Spleen (tissue), 11 donors: ENCODE measurements at regions not wholly inside any gene's neighbourhood (a gene's known extent, or its start where the extent isn't known, plus 50 kb on each side); places are given as distances from the start of the nearest gene placed in this dataset.

Experiments
- DNase-seq: peaks from one replicate; pipeline ENCODE4 v3.0.0-alpha.2; 2020
- H3K27ac ChIP-seq, 8 donors: fragments of 200-600 bp; sonication (generic) in 7 of 8; 1 replicate in 4 of 8; 2 replicates in 4 of 8; pipeline versions ENCODE4 v1.5.0 to v1.8.0; 2016 to 2021; ENCODE audit warnings: inconsistent platforms in 4 of 8, mild to moderate bottlenecking in 4 of 8, moderate library complexity in 1 of 8
- H3K27me3 ChIP-seq, 7 donors: fragments of 200-600 bp; sonication (generic) in 6 of 7; replicated peaks in 1 of 7; 1 replicate in 4 of 7; 2 replicates in 3 of 7; pipeline versions ENCODE4 v1.5.0 to v1.8.0; 2016 to 2021; ENCODE audit warnings: inconsistent platforms in 3 of 7, mild to moderate bottlenecking in 1 of 7
- H3K36me3 ChIP-seq, 6 donors: fragments of 200-600 bp; sonication (generic) in 5 of 6; 1 replicate in 4 of 6; 2 replicates in 2 of 6; pipeline versions ENCODE4 v1.5.0 to v1.8.0; 2016 to 2021; ENCODE audit warnings: inconsistent platforms in 2 of 6
- H3K4me1 ChIP-seq, 6 donors: fragments of 200-600 bp; sonication (generic) in 5 of 6; 1 replicate in 3 of 6; 2 replicates in 3 of 6; pipeline versions ENCODE4 v1.5.0 to v1.8.0; 2016 to 2021; ENCODE audit warnings: inconsistent platforms in 3 of 6
- H3K4me3 ChIP-seq, 8 donors: fragments of 200-600 bp; sonication (generic) in 7 of 8; 1 replicate in 4 of 8; 2 replicates in 4 of 8; pipeline versions ENCODE4 v1.5.0 to v1.8.0; 2016 to 2021; ENCODE audit warnings: inconsistent platforms in 4 of 8, mild to moderate bottlenecking in 4 of 8, moderate library complexity in 2 of 8
- H3K9me3 ChIP-seq, 8 donors: fragments of 200-600 bp; sonication (generic) in 7 of 8; 1 replicate in 4 of 8; 2 replicates in 4 of 8; pipeline versions ENCODE4 v1.5.0 to v1.8.0; 2016 to 2021; ENCODE audit warnings: inconsistent platforms in 4 of 8
- POLR2A ChIP-seq, 3 donors: fragments of 450-650 bp; IDR thresholded peaks; one replicate each; pipeline ENCODE4 v1.5.1; 2017; ENCODE audit warnings: antibody characterized with exemption in 3 of 3, mild to moderate bottlenecking in 1 of 3
- POLR2AphosphoS5 ChIP-seq, 3 donors: sonication (generic); formaldehyde crosslinking; IDR thresholded peaks; one replicate each; pipeline ENCODE4 v1.5.1; 2017; ENCODE audit warnings: antibody characterized with exemption in 3 of 3
- WGBS, 5 donors: extraction: QIAGEN DNeasy Blood & Tissue Kit in 3 of 5; methylation state at CpG; one replicate each; pipeline versions ENCODE4 v1.1.5 to v1.1.7; 2013 to 2018; 5-methylcytosine and 5-hydroxymethylcytosine counted together
- intact Hi-C: fragments of 100-400 bp; cut with DNase I; formaldehyde crosslinking; loops from one replicate; pipeline ENCODE4 v1.15.0; 2023; ENCODE audit warnings: low total_unique reads
- TF ChIP-seq, protein P1 (sequence below), 11 experiments: fragments of 200-600 bp in 7 of 11; fragments of 450-650 bp in 4 of 11; sonication (generic) in 4 of 11; IDR thresholded peaks in 8 of 11; conservative IDR thresholded peaks in 3 of 11; 1 replicate in 7 of 11; 2 replicates in 4 of 11; pipeline versions ENCODE4 v1.4.0 to v1.8.0; 2016 to 2021; ENCODE audit warnings: antibody characterized with exemption in 11 of 11, inconsistent platforms in 4 of 11, mild to moderate bottlenecking in 1 of 11
- donor health status: healthy with polysubstance abuse.
- donor health status: DM: no; HTN: no; CAD: no; lungs with moderate emphysema.
- donor health status: DM: no; HTN: no; CAD: no.
- donor health status: Bipolar disorder and iron deficiency.
- donor health status: healthy.
- donor health status: DM: no; HTN: no; CAD: no.
- donor health status: DM: yes; HTN: yes; CAD: no.

DNA sequence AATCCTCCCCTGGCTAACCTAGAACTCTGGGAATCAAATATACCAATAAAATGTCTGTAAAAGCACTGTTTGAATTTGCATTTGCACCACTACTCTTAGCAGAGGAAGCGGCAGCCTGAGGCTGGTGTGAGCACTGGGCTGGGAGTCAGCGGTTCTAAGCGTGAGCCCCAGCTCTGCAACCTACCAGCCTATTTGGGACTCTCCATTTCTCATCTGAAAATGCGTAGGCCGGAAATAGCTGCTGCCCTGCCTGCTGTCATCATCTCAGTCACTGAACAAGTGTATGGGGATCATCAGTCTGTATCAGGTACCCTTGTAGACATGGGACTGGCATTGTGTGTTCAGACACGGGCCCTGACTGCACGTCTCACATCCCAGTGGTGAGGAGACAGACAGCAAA is 194.3 kb downstream of the ANKRD30B start:
- no peaks in the 10 kb centered on the region for H3K9me3 ChIP-seq
- H3K36me3 ChIP-seq = no peaks in the 10 kb centered on the region
- H3K27me3 ChIP-seq = no peaks in the 10 kb centered on the region
- intact Hi-C loops = no loop called here
- 81 to 93% (median 89%) methylated on average over 7 of the region's 7 CpGs for WGBS, 5 donors
- TF ChIP-seq, protein P1, sequence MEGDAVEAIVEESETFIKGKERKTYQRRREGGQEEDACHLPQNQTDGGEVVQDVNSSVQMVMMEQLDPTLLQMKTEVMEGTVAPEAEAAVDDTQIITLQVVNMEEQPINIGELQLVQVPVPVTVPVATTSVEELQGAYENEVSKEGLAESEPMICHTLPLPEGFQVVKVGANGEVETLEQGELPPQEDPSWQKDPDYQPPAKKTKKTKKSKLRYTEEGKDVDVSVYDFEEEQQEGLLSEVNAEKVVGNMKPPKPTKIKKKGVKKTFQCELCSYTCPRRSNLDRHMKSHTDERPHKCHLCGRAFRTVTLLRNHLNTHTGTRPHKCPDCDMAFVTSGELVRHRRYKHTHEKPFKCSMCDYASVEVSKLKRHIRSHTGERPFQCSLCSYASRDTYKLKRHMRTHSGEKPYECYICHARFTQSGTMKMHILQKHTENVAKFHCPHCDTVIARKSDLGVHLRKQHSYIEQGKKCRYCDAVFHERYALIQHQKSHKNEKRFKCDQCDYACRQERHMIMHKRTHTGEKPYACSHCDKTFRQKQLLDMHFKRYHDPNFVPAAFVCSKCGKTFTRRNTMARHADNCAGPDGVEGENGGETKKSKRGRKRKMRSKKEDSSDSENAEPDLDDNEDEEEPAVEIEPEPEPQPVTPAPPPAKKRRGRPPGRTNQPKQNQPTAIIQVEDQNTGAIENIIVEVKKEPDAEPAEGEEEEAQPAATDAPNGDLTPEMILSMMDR (IDR thresholded peaks at IDR 0.05 in 8 of 11, conservative IDR thresholded peaks at IDR 0.05 in 3 of 11) = no peak
- TF ChIP-seq POLR2AphosphoS5 (IDR thresholded peaks at IDR 0.05) (no peak), POLR2A (IDR thresholded peaks at IDR 0.05) (no peak)
- no peaks in the 10 kb centered on the region for H3K4me1 ChIP-seq
- no peak overlapping the region for H3K27ac ChIP-seq
- no peak overlapping the region for H3K4me3 ChIP-seq
- no peak for DNase-seq

DNA sequence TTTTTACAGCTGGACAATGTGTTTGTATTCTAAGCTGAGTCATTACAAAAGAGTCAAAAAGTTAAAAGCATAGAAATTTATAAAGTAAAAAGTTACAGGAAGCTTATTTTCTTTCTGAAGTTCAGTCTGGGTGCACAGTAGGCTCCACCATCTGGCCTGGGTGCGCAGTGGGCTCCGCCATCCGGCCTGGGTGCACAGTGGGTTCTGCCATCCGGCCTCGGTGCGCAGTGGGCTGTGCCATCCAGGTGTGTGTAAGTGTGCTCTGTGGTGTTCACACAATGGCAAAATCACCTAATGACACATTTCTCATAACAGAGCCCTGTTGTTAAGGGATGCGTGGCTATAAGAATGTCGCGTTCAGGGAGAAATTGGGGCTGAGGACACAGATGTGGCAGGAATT is 195.5 kb downstream of the ANKRD30B start:
- DNase-seq = no peak
- intact Hi-C loops = no loop called here
- H3K9me3 ChIP-seq = no peaks in the 10 kb centered on the region
- no peak for TF ChIP-seq POLR2AphosphoS5 (IDR thresholded peaks at IDR 0.05)
- TF ChIP-seq, protein P1 (IDR thresholded peaks at IDR 0.05 in 8 of 11, conservative IDR thresholded peaks at IDR 0.05 in 3 of 11) = no peak
- no peak for TF ChIP-seq POLR2A (IDR thresholded peaks at IDR 0.05)
- H3K27me3 ChIP-seq = no peaks in the 10 kb centered on the region
- 91 to 95% (median 95%) methylated on average over 9 of the region's 9 CpGs for WGBS, 5 donors
- H3K4me1 ChIP-seq = no peaks in the 10 kb centered on the region
- H3K36me3 ChIP-seq = no peaks in the 10 kb centered on the region
- no peak overlapping the region for H3K27ac ChIP-seq
- H3K4me3 ChIP-seq = no peak overlapping the region

DNA sequence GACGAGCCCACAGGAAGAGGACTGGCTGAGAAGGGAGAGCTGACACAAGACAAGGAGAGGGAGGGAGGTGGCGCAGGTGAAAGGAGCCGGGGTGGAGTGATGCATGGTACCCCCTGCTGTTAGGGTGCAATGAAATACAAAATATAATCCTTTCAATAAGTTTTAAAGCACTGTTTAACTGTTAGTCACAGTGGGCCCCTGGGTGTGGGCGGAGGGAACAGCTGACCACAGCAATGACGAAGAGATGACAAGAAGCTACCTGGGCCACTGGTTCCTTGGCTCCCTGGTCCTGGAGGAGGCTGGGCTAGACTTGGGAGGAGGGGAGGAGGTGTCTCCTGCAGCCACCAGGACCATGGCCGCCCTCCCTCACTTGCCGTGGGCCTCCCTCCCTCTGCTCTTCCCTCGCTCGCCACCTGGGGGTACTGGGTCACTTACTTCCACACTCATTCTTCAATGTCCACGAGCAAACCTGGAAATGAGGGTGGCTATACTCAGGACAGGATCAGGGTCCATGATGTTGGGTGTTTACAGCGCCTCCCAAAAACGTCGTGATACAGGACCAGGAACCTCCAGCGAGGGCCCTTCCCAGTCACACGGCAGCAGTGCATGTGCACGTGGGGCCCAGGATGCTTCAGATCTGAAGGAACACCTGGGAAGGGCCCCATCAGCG is 196.1 kb downstream of the ANKRD30B start:
- TF ChIP-seq POLR2A (IDR thresholded peaks at IDR 0.05) (no peak), POLR2AphosphoS5 (IDR thresholded peaks at IDR 0.05) (no peak)
- TF ChIP-seq, protein P1 (IDR thresholded peaks at IDR 0.05 in 8 of 11, conservative IDR thresholded peaks at IDR 0.05 in 3 of 11) = no peak
- H3K36me3 ChIP-seq = no peaks in the 10 kb centered on the region
- H3K27me3 ChIP-seq = no peaks in the 10 kb centered on the region
- no peaks in the 10 kb centered on the region for H3K4me1 ChIP-seq
- no peak for DNase-seq
- 73 to 85% (median 84%) methylated on average over 17 of the region's 17 CpGs for WGBS, 5 donors
- H3K4me3 ChIP-seq = no peak overlapping the region
- no peak overlapping the region for H3K27ac ChIP-seq
- H3K9me3 ChIP-seq = no peaks in the 10 kb centered on the region
- intact Hi-C loops = no loop called here

DNA sequence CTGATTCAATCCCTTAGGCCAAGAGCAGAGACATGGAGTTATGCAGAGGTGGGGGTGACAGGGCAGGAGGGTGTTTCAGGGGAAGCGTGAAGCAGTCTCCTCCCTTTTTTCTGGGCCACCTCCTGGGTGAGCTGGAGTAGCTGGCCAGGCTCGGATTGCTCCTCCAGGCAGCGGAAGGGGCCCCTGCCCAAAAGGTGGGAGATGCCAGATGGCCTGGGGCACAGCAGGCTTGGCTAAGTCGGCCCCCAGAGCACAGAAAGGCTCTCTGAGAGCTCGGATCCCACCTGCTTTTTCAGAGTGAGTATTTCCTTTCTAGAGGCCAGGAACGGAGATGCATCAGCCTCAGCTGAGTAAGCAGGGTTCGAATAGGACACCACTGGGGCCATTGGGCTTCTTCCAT is 196.9 kb downstream of the ANKRD30B start:
- no peaks in the 10 kb centered on the region for H3K36me3 ChIP-seq
- no peak overlapping the region for H3K27ac ChIP-seq
- no peak overlapping the region for H3K4me3 ChIP-seq
- H3K4me1 ChIP-seq = no peaks in the 10 kb centered on the region
- H3K27me3 ChIP-seq = no peaks in the 10 kb centered on the region
- H3K9me3 ChIP-seq = no peaks in the 10 kb centered on the region
- 69 to 80% (median 73%) methylated on average over 6 to 7 of the region's 7 CpGs for WGBS, 5 donors
- intact Hi-C loops = no loop called here
- TF ChIP-seq POLR2AphosphoS5 (IDR thresholded peaks at IDR 0.05) (no peak), POLR2A (IDR thresholded peaks at IDR 0.05) (no peak)
- TF ChIP-seq, protein P1 (IDR thresholded peaks at IDR 0.05 in 8 of 11, conservative IDR thresholded peaks at IDR 0.05 in 3 of 11) = no peak
- DNase-seq = no peak
